SU-DHL-6 (cell line): ENCODE measurements at regions not wholly inside any gene's neighbourhood (a gene's known extent, or its start where the extent isn't known, plus 50 kb on each side); places are given as distances from the start of the nearest gene placed in this dataset.

Source experiments
- CTCF ChIP-seq: fragments of 200-600 bp; sonication (generic); IDR thresholded peaks from one replicate; pipeline ENCODE4 v1.5.1; 2017; ENCODE audit warnings: antibody characterized with exemption, mild to moderate bottlenecking, low read length, moderate library complexity; ENCODE audit not compliant: insufficient read depth, poor library complexity, severe bottlenecking
- EZH2phosphoT487 ChIP-seq: fragments of 200-600 bp; sonication (generic), shearing (Covaris generic); conservative IDR thresholded peaks from 2 replicates; pipeline ENCODE4 v1.6.1; 2018; ENCODE audit warnings: mild to moderate bottlenecking, antibody characterized with exemption, low read length, moderate library complexity, mixed read lengths

- no peak for TF ChIP-seq CTCF
- TF ChIP-seq EZH2phosphoT487 = no peak
These were observed 305.7 kb upstream of the XYLT1 start for GRCh38 chr16:17776465-17776864.
